Activated effector memory CD4-positive, alpha-beta T cell treated with Interleukin-2 at 50 U/mL for 16 hours (primary cell): ENCODE measurements at regions not wholly inside any gene's neighbourhood (a gene's known extent, or its start where the extent isn't known, plus 50 kb on each side); places are given as distances from the start of the nearest gene placed in this dataset.

Experiments used
- DNase-seq: peaks from one replicate; pipeline ENCODE4 v3.0.0-alpha.2; 2020

DNA sequence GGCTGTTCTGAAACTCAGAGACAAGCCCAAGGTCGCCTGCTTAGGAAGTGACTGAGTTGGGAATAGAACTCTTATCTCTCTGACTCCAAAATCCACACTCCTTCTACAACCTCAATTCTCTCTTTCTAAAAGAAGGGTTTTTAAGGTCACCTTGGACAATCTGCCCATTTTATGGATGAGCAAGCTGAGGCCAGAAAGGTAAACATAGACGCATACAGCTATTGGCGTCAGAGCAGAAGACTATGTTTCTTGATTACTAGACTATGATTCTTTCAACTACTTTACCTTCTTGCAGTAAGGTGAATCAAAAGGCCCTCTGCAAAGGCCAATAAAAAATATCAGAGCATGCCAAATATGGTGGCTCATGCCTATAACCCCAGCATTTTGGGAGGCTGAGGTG, 276.6 kb downstream of the CLIC5 start:
- no peak for DNase-seq

DNA sequence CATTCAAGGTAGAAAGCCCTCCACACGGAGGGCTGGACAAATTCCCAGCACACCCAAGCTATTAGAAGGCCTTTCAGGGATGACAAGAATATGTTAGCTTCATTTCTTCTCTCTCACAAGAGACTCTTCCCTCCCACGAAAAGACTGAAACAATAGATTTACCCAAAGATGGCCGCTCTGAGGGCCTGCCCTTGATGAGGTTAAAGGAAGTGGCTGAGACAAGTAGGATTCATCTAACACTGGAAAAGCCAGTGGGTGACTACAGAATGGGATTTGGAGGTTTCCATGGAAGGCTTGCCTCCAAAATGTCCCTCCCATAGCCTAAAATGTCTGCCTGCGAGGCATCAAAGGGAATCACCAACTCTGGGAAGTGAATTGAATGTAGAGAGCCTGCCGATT, 277.6 kb downstream of the CLIC5 start:
- no peak for DNase-seq

DNA sequence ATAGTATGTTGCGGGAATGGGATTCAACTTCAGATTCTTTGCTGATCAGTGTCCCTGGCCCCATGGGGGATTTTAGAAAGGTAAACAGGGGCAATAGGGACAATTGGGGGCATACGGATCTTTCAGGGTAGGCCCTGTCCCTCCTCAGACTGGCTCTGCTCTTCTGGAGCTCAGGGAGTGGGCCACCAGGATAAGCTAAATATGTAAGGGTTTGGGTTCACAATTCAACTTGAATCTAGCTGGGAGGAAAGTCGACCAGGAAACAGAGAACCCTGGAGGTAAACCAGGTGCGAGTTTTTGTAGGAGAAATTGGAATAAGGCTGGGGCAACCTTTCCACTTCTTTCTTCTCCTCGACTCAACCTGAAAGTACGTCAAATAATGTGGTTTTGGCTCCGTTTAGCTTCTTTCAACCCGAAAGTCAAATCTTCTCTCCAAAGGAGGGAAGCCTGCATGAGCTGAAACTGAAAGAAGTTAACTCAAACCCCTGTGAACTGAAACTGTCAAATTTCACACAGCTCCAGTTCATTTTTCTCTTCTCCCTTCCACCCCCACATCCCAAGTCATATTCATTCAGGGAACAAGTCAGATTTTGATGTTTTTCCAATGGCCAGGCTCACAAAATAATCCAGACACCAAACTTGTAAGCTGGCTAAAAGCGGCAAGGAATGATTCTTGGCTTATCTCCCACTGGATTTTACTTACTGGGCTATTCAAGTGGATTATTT, 278.2 kb downstream of the CLIC5 start:
- no peak for DNase-seq

DNA sequence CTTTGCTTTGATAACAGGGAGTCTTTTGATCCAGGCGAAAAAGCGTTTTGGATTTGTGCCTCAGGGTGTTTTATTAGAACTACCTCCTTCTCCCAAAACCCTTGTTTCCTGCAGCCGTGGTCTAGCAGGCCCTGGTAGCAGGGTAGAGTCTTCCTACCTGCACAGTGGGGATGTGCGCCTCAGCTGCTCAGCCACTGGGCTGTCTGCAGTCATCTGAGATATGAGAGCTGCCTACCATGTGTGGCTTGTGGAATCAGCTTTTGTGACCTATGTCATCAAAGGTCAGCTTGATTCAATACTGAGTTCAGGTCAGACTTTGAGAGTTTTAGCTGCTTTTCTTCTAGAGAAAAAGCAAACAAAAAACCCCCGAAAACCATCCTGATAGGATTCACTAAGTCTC, 279.5 kb downstream of the CLIC5 start:
- DNase-seq = no peak

DNA sequence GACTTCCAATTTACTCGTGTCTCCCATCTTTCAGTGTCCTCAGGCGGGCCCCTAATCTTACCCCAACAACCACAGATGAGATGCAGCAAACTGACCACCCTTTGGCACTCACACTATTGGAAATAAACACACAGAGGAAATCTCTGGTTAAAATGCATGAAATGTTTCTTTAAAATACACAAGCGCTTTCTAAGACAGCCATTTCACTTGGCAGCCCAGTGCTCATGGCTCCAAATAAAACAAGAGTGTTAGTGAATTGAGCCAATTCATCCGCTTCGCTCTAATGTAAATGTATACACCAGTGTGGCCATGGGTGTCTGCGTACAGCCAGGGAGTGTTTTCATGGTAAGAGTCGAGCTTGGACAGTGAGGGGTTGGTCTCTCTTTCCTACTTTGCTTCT, 282.9 kb downstream of the CLIC5 start:
- no peak for DNase-seq

DNA sequence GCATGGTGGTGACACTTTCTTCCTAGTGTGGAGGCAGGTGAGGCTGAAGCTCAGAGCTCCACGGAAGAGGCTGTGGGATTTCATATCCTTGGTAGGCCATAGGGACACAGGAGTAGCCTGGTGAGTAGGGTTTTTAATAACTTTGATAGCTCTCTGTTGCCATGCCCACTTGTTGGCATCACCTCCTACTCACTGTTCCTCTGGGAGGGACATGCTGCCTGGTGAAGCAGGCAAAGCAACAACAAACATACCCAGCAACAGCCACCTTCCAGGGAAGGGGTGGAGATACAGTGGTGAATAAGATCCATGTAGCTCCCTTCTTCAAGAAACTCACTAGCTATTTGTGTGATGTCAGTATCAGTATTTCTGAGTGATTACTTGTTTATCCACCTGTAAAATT, 285.4 kb downstream of the CLIC5 start:
- no peak for DNase-seq

DNA sequence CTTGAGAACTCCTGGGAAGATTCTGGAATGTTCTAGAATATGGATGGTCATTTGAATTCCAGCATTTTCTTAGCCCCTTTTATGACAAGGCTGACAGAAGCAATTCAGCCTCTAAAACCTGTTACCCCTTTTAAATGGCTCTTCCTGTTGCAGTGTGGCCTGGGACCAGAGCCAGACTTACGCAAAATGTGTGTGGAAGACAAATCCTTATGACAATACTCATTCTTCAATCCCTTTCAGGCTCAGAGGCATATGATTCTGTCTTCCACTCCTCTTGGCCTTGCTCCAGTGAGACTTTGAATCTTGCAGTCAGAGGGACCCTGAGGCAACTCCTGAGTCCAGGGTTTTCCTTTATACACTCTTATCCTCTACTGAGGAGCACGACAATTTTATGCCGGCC, 287.0 kb downstream of the CLIC5 start:
- DNase-seq = no peak

DNA sequence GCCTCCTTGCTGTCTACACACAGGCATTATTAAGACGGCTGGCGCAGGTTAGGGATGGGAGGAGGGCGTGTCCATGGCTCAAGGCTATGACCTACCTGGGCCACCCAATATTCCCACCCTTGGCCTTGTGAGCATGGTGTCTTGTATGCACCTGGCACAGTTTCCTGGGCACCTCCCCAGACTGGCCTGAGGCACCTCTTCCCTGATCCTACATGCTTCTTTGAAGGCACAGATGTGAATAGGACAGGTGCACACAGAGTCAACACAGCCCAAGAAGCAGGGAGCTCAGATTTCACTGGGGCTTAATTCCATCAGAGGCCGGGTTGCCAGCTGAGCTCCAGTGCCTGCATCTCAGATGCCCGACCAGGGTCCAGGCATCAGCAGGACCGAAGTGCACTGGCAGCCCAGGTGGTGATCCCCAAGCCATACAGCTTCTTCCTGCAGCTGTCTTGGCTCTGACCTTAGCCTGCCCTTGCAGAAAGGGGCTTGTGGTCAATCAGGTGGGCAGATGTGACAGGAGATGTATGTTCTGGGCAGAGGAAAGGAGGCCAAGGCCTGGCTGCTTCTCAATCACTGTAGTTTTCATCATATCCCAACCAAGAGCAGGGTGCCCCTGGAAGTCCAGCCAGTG, 287.7 kb downstream of the CLIC5 start:
- DNase-seq = no peak

DNA sequence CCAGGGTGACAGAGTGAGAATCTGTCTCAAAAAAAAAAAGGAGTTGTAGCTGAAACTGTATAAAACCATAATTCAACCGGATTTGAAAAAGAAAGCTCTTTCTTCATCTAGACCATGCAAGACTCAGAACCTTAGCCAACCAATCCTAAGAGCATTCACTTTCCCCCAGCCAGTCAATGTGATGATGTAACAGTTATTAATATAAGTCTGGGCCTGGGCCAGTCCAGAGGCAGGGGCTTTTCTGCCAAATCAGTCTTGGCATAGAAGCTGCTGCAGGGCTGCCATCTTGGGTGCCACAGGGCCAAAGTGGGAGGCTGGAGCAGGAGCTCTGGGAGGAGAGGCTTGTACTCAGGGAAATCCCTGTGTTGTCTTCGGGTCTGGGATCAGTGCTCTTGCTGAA, 288.4 kb downstream of the CLIC5 start:
- DNase-seq = no peak

DNA sequence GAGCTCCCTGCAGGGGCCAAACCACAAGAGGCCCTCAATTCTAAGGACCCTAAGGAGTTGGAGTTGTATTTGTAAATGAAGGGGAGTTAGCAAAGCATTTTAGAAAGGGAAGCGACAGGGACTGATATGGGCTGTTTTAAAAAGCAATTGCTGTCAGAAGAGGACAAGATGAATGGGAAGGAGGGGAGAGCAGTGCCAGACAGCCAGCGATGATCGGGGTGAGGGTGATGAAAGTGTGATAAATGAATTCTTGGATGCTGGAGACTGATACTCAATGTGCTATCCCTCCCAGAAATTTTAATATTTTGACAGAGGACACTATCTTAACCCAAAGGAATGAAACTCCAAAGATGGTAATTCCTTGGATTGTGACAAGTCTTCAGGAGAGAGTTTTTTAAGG, 289.2 kb downstream of the CLIC5 start:
- DNase-seq = no peak

DNA sequence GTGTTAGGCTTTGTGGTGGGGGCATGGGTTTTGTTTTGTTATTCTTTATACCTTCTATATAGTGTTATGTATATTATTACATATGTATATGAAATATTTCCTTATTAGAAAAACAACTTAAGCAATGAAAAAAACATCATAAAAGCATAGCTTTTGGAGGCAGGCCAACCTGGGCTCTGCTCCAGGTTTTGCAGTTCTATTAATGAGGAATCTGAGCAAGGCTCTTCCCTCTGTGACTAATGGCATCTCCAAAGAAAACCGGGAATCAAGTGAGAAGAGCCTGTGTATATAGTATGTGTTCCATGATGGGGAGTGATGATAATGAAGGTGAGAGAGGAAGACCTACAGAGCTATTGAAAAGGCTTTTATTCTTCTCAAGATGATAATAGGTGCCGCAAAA, 291.1 kb downstream of the CLIC5 start:
- no peak for DNase-seq

DNA sequence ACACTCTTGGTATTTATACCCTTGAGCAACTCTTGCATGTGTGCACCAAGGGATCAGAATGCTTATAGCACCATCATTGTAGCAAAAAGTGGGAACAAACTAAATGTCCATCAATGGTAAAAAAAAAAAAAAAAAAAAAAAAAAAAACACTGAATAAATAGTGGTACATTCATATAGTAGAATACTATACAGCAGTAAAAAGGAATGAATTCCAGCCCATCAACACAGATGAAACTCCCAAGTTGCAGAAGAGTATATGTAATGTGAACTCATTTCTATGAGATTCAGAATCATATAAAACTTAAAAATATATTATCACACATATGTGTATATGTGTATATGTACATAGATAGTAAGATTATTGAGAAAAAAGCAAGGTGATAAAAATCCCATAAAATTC, 291.6 kb downstream of the CLIC5 start:
- DNase-seq = no peak

DNA sequence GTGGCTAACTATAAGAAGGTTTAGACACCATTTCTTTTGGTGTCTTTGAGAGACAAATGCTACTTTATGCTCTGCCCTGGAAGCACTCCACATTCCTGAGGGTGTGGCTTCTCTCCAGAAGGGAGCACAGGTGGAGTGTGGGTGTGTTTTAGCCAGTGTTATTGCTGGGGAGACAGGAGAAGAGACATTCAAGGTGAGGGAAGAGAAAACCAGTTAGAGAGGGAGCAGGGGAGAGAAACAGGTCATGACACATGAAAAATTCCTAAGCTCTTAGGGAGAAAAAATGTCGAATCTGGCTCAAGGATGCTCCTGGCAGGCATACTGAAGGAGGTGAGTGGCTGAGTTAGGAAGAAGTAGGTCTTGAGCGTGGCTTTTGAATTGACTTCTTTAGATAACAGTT, 292.8 kb downstream of the CLIC5 start:
- DNase-seq = no peak

DNA sequence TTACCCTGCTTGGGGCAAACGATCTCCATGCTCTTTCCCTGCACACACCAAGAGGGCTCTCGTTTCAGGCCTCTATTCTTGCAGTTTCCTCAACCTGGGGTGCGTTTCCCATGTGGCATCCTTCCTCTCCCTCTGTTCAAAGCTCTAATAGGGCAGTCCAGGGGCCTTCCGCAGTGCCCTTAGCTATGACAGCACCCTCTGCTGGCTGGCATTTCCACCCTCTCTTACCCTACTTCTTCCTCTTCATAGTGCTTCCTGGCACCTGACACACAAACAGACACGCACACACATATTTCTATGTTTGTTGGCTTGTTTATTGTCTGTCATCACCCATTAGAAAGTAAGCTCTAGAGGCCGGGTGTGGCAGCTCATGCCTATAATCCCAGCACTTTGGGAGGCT, 294.0 kb downstream of the CLIC5 start:
- DNase-seq = no peak

DNA sequence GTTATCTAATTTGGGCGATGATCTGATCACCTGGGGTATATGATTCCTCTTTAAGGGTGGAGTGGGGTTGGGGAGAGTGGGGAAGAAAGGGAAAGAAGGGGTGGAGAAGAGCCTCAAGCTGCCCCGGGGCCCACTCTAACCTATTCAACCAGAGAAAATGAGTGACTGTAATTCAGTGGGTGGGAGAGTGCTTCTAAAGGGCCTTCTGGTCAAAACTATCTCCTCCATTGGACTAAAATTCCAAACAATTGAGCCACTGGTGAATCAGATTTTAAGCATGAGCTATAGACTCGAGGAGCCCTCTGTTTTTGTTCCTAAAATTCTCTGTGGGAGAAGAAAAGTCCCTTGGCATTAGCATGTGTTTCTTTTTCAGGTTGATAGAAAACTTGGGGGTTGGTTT, 296.8 kb downstream of the CLIC5 start:
- DNase-seq = no peak

DNA sequence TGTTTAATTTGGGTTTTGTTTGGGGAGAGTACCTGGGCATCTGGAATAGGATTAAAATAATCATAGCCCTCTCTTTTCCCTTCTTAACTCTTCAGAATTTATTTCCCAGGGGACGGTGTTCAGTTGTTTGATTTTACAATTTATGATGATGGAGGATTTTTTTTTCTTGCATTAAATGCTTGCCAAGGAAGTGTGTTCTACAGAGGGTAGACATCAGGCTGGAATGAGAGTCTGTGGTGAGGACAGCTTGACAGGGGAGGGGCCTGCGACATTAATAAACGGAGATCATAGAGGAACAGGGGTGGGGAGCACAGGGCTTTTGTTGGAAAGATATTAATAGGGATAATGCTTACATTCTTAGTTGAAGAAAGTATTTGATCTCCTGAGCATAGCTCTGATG, 297.5 kb downstream of the CLIC5 start:
- DNase-seq = no peak

DNA sequence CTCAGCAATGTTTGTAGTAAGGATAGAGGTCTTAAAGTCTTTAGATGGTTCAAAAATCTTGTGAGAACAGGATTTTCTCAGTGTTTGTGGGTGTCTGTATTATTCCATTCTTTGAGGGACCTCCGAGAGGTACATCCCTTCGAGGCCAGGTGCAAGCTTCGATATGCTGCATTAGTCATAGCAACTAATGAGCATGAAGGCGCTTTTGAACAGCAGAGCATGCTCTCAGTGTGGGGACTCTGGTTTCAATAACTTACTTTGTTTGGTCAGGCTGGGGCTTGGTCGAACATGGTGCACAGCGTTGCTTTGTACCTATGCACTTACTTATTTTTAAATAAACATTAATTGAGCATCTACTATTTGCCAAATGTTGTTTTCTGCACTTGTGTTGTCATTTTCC, 297.9 kb downstream of the CLIC5 start:
- DNase-seq = no peak

DNA sequence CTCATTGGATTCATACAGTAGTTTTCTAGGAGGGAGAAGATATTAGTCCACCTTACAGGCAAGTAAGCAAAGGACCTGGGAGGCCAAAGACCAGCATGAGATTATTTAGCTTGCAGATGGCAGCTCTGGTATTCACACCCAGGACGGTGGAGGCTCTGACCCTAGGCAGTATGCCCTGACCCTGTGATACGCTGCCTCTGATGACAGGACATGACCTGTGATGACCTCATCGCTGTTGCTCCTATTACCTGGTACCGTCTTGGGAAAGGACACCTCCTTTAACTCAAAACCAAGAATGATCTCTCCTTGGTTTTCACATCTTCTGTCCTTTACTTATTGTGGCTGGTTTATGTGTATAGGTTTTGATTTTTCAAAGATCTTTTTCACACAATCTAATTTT, 298.6 kb downstream of the CLIC5 start:
- no peak for DNase-seq

DNA sequence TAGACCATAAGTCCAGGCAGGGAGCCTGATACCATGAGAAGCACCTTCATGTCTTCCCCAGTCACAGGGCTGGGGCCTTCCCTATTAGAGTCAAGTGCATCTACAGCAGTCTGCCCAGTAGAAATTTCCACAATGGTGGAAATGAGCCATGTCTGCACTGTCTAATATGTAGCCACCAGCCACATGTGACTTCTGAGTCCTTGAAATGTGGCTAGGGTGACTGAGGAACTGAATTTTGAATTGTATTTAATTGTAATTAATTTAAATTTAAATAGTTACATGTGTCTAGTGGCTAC, 300.2 kb downstream of the CLIC5 start:
- DNase-seq = no peak

DNA sequence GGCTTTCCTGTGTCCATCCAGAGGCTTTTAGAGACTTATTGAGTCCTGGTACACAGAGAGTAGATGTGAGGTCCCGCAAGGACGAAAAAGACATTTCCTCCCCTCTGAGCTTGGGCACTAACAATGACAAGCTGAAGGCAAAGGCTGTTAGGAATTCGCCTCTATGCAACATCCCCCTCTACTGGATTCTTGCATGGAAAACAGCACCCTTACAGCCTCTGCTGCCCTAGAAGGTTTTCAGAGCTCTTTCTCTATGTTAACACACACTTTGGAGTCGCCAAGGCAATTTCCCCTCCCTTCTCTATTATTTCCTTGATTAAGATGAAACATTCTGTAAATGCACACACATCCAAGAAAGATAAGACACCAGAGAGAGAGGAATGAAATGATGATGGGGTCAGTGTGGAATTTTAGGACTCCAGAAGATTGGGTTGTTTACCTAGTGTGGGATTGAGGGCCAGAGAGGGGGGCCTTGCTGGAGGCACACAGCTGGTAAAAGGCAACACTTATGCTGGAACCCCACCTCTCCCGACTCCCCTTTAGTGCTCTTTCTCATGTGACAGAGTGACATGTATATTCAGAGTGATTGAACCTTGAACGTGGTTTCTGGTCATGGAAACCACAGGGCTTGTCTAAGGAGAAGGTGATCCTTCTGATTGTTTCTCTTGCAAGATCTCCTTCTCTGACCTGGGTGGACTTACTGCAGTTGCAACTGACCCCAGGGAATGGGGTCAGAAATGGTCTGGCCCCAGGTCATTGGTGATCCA, 300.7 kb downstream of the CLIC5 start:
- peak; percentile 23 for DNase-seq

DNA sequence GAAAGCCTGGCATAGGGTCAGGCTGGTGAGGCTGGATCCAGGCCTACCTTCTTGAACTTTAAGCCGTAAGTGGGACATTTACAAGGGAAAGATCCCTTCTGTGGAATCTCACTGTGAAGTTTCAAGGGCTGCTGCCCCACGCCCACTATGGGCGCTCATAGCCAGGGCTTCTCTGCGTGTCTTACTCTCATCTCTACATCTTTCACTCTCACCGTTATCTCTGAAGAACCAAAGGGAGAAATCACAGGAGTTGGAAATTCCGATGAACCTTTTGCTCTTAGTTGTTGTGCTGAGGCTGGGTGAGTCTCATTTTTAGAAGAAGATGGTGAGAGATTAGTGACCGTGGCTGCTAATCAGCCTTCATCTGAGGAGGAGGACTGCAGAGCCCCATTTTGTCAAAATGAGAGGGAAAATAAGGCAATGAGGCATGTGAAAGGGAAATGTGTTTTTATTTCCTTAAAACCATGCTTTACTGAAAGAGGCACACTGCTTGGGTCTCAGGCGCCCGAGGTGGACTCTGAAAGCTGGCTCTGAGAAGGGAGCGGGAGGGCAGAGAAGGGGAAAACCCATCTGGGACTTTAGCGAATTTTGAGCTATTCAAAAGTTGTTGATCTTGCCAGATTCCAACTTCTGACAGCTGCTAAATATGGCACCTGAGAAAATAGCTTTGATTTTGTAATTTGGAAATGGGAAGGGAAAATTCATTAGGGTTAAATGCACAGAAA, 301.5 kb downstream of the CLIC5 start:
- DNase-seq = no peak
